Caki2 (cell line): ENCODE measurements at regions not wholly inside any gene's neighbourhood (a gene's known extent, or its start where the extent isn't known, plus 50 kb on each side); places are given as distances from the start of the nearest gene placed in this dataset.
"Not testable (repeated sequence)": the region's sequence is repeated elsewhere in the genome, so short reads cannot be mapped to it uniquely, and the experiment has no call there.

Experiments
- DNase-seq: peaks from one replicate; pipeline ENCODE4 v3.0.0-alpha.2; 2015; ENCODE audit warnings: low read depth
- in situ Hi-C: cut with HindIII; loops from 2 replicates; pipeline ENCODE4 v1.10.0; 2016; ENCODE audit warnings: low sequenced_read_pairs, low pct_unique_long_range_greater_than_20kb, mixed read lengths

GRCh38 chr2:182545420-182546167 lies 118.8 kb upstream of the PDE1A start:
- DNase-seq = no peak
- in situ Hi-C loops = no loop called here

GRCh38 chr2:182548031-182548950 lies 121.5 kb upstream of the PDE1A start:
- DNase-seq = no peak
- in situ Hi-C loops = no loop called here

DNA sequence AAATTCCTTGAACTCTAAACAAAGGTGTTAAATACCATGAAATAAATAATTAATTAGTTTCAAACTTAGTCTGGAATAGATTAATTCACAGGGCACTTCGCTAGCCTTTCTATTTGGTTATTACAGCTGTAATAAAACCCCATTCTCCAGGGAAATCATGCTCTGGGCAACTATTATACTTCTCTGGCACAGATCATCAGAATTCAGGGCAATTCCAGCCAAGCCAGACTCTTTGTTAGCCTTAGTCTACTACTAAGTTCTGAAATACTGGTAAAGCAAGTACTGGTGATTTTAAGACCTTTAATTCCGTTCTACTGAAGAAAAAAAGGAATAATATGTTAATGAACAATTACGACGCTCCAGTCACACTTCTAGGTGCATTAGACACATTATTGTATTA lies 123.4 kb upstream of the PDE1A start:
- no peak for DNase-seq
- in situ Hi-C loops = no loop called here

GRCh38 chr2:182552232-182552631 lies 125.4 kb upstream of the PDE1A start:
- in situ Hi-C loops, DNase-seq: not testable (repeated sequence)

- DNase-seq, in situ Hi-C loops: not testable (repeated sequence)
Observed at GRCh38 chr2:182552785-182553184, 125.9 kb upstream of the PDE1A start.

DNA sequence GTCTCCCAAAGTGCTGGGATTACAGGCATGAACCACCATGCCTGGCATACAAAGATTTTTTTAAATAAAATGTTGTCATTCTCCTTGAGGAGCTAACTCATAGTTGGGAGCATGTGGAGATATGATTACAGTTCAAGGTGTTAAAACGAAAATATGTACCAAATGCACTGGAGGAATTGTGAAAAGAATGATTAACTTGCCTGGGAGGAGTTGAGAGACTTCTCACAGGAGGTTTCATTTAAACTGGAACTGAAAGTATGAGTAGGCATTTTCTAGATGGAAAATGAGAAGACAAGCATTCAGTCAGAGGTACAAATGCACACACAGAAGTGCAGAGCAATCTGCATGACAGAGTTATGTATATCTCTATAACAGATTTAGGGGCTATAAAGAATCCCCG lies 126.6 kb upstream of the PDE1A start:
- DNase-seq = peak; percentile 12
- in situ Hi-C loops = no loop called here

- no peak for DNase-seq
Observed at GRCh38 chr2:182554950-182555349, 128.1 kb upstream of the PDE1A start.

GRCh38 chr2:182558564-182558963 lies 131.7 kb upstream of the PDE1A start:
- no peak for DNase-seq
- in situ Hi-C loops = no loop called here

More at GRCh38 chr2:182554950-182555349, 128.1 kb upstream of the PDE1A start:
- in situ Hi-C loops = no loop called here

GRCh38 chr2:182559623-182560022 lies 132.8 kb upstream of the PDE1A start:
- in situ Hi-C loops = no loop called here
- DNase-seq = peak; percentile 32

DNA sequence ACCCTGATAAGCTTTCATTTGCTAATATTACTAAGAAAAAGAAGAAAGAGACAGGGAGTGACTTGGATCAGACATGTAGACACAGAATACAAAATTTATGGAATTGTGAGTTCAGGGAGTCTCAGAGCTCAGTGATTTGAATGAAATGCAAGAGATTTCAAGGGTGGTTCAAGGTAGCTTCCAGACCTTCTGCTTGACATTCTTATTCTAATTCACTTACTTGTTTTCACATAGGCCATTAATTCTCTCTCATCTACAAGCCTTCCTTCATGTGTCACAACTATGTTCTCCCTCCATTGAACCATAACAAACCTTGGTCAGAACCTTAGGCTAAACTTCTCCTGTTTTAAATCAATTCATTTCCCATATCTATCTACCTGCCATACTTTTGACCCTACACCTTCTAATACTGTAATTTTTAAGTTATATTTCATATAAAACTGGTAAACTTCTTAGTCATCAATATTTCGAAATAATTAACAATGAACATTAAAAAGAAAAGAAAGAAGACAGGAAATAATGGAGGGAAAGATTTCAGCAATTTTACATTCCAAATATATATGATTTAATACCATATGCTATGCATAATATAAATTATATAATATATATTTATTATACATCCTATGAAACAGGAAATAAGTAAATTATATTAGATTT lies 139.2 kb upstream of the PDE1A start:
- no peak for DNase-seq
- in situ Hi-C loops = no loop called here

- in situ Hi-C loops = no loop called here
- no peak for DNase-seq
Observed at GRCh38 chr2:182573553-182573952, 142.5 kb upstream of the DNAJC10 start.

GRCh38 chr2:182577816-182578215 lies 138.2 kb upstream of the DNAJC10 start:
- DNase-seq = no peak
- in situ Hi-C loops = no loop called here

DNA sequence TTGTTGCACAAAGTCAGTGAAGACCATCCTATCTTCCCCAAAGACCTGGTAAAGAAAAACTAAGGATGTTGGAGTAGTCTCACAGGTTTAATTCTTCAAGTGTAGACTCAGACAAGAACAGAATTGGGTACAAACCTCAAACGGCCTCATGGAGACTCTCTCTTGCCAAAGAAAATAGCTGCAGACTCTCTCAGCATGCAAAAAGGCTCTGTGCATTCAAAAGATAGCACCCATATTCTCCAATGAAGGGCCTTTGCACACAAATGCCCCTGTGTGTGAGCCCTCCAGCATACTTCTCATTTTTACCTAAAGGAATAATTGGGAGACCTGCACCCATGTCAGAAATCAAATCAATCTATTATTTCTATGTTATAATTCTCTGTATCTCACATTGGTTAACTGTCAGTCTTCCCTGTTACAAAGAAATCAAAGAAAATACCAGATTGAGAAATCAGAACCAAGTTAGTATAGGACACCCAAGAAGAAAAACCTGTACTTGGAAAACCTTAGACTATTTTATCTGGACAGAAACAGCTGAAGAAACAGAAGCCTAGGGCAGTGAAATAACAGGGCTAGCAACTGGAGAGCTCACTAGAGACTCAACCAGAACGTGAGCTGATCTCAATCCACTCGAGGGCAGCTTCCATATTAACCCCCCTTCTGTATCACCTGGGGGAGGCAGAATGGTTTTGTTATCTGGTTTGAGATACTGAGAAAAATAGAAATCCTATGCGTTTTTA lies 134.7 kb upstream of the DNAJC10 start:
- in situ Hi-C loops = no loop called here
- no peak for DNase-seq

DNA sequence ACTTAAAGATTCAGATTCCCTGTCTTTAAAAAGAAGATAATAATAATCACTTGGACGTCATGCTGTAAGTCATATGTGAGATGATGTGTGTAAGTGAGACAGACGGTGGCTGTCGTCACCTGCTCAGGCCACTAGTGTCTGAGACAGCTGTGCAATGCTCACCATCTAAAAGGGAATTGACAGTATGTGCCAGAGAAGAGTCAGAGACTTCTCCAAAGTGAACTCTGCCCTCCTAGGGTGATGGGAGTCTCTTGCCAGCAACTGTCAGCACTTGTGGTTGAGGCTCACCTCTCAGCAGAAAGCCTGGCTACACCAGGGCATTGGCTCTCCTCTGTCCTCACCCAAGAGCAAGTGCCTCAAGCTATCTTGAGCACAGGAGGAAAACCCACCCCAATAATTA lies 131.6 kb upstream of the DNAJC10 start:
- in situ Hi-C loops = no loop called here
- no peak for DNase-seq

DNA sequence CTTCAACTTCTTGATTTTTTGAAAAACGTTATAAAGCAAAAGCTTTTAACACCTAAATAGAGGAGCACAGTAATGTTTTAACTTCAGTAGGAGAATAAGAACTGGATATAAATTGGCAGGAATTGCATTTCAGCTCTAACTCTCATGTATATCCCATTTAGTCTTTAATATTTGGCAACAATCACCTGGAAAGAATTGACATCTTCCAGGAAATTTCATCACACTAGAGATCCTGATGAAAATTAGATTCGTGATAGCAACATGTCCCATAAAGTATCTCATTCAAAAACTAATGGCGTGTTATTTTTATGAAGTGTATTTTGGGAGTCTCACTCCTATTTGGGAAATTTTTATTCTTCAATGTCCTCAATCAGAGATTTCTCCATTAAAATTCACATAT lies 131.1 kb upstream of the DNAJC10 start:
- in situ Hi-C loops = no loop called here
- DNase-seq = no peak

- no peak for DNase-seq
- in situ Hi-C loops = no loop called here
Observed at GRCh38 chr2:182585430-182585829, 130.6 kb upstream of the DNAJC10 start.

GRCh38 chr2:182586426-182586825 lies 129.6 kb upstream of the DNAJC10 start:
- no peak for DNase-seq
- in situ Hi-C loops = no loop called here

DNA sequence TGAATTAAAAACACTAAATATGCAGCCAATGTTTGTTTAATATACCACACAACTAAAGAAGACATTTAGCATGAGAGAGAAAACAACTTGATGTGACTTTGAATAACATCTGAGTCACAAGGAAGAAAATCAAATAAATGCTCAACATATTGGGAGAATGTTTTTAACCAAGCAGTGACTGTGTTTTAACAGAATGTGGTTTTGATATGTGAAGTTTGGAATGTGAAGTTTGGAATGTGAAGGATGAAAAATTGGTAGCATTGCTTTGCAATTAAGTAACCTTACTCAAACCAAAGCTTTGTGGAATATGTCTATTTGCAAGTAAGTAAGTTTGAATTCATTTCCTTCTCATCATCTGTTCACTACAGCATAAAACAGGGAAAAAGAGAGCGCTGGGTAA lies 128.2 kb upstream of the DNAJC10 start:
- DNase-seq = peak; percentile 52
- in situ Hi-C loops = no loop called here
